ENCODE measurements at regions not wholly inside any gene's neighbourhood (a gene's known extent, or its start where the extent isn't known, plus 50 kb on each side); places are given as distances from the start of the nearest gene placed in this dataset.

DNA sequence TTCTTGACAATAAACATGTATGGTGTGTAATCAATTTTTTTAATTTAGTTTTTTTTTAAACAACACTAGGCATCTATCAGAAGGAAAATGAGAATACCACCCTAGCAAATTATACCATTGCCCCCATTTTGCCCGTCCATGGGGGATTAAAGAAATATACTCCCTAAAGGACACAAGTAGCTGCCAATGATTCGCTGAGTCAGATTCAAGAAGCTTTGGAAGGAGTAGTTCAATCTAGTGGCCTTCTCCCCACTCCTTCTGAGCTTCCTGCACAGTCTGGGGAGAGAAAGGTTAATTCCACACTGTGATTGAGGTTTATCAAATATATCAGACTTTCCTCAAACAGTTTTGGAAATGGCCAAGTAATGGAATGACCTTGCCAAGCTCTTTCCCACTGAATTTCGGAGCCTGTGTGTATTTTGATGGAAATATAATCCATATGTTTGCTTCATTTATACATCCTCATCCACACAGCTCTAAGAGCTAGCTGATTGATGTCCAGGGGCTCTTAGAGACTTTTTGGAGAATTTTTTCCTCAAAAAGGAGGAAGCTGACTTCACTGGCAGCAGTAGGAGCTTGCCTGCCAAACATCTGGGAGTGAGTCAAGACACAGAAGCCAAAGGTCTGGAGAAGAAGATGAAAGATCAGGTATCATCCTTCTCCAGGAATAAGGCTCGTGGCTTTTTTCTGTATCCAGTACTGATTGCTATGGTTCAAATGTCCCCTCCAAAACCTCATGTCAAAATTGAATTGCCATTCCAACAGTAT lies 478.5 kb upstream of the PROK2 start:
- no peak for DNase-seq

GRCh38 chr3:72262736-72263135 lies 477.8 kb upstream of the PROK2 start:
- DNase-seq, result no peak

DNA sequence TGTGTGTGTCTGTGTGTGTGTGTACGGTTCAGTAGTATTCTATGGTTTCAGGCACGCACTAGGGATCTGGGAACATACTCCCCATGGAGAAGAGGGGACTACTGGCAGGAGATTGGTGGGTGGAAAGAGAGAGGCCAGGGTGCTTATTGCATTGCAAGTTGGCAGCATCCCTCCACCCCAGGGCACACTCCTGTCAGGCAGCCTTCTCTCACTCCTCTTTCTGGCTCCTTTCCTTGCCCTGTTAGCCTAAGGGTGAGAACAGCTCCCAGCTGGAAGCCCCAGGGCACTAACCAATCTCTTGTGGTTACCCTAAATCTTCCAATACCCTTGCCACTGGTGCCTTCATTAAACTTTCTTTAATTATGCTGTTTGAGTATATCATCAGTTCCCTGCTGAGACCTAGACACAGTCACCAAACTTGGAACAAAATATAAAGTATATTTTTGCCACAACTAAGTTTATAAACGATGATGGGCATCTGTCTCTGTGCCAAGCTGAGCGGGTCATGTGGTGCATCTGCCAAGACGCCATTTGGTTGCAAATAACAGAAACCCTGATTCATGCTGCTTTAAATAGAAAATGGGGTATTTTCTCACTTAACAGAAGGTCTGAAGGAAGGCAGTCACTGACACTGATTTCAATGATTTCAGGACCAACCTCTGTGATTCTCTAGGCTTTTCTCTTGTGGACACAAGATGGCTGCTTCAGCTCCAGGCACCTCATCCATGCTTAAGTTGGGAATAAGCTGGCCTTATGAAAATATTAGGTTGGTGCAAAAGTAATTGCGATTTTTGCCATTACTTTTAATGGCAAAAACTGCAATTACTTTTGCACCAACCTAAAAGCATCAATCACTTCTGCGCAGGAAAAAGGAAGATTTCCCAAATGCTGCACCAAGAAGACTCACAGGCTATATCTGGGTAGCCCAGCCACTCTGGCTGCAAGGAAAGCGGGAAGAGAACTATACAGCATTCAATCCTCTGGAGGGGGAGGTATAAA lies 476.9 kb upstream of the PROK2 start:
- no peak for DNase-seq

- no peak for DNase-seq
Observed at GRCh38 chr3:72260588-72260910, 475.6 kb upstream of the PROK2 start.

DNA sequence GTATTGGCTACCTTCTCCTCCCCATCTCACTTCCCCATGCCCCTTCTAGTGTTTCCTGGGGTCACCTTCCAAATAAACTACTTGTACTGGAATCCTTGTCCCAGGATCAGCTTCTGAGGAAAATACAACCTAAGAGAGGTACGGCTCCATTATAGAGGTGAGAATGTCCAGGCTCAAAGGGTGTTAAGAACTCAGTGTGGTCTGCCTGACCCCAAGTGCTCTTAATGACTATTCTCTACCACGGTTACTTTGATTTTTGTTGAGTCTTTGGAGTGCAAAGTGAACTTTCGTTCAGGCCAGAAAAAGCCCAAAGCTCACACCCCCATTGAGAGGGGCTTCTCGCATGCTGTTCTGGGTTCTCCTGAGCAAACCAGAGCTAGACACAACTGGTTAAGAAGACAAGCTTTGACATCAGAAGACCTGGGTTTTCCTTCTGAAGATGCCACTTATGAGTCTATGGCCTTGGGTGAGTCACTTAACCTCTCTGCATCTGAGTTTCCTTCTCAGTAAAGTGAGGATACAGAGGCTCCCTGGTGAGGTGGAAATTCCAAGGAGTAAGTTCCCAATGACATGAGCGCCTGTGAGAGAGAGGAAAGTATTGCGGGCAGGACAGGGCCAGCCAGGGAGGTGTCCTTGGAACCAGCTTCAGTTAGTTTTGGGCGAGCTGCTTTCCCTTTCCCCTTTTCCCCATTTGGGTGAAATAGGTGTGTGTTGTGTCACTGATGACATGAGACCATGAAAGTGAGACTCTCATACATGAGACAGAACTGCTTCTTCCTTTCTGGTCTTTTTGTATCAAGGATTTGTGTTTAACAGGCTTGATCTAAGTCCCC lies 475.0 kb upstream of the PROK2 start:
- no peak for DNase-seq

- no peak for DNase-seq
Observed at GRCh38 chr3:72258361-72259141, 473.6 kb upstream of the PROK2 start.

- DNase-seq, result no peak
Observed at GRCh38 chr3:72257738-72258137, 472.8 kb upstream of the PROK2 start.

- no peak for DNase-seq
Observed at GRCh38 chr3:72257203-72257602, 472.3 kb upstream of the PROK2 start.

GRCh38 chr3:72256716-72257115 lies 471.8 kb upstream of the PROK2 start:
- DNase-seq, result no peak

- no peak for DNase-seq
Observed at GRCh38 chr3:72255791-72256559, 471.0 kb upstream of the PROK2 start.

DNA sequence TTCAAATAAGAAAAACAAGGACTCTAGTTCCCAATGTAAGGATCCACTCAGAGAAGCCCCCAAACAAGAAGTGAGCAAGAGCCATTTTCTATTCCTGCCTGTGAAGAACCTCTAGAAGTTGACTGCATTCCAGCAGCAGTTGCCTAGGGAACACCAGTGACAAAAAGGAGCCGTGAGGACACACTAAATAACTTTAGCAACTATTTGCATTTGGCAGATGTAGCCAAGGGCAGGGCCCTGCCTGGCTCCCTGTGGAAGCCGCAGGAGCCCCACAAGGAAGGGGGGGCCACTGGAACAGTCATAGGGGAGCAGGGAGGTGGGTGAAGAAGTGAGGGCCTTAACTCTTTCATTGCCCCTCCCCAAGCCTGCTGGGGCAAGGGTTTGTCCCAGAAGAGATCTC lies 470.2 kb upstream of the PROK2 start:
- DNase-seq, result no peak

DNA sequence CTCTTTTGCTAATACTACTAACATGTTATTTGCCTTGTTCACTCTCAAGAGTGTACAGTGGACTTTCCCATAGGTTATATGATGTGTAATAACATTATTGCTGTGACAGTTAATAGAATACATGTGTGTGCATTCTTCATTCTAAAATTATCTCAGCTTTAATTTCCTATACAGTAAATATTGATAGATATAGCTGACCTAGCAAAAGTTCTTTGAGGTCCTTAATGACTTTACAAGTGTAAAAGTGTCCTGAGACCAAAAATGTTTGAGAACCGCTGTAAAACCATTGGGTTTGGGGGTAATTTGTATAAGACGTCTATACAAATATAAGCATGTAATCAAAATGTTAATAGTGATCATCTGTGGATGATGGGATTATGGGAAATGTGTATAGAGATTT lies 469.5 kb upstream of the PROK2 start:
- DNase-seq, result no peak

GRCh38 chr3:72250725-72251124 lies 465.8 kb upstream of the PROK2 start:
- no peak for DNase-seq

DNA sequence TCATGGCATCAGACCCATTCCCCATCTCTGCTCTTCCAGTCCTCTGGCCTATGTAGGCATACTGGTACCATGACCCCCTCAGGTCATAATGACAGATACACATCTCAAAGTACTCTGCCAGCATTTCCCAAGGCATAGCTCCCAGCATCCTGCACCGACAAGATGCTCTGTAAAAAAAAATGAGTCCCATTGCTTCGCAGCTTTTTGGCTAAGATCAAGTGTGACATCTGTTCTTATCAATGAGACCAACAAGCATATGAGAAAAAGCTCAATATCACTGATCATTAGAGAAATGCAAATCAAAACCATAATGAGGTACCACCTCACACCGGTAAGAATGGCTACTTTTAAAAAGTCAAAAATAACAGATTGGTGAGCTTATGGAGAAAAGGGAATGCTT lies 463.9 kb upstream of the PROK2 start:
- DNase-seq, result no peak

DNA sequence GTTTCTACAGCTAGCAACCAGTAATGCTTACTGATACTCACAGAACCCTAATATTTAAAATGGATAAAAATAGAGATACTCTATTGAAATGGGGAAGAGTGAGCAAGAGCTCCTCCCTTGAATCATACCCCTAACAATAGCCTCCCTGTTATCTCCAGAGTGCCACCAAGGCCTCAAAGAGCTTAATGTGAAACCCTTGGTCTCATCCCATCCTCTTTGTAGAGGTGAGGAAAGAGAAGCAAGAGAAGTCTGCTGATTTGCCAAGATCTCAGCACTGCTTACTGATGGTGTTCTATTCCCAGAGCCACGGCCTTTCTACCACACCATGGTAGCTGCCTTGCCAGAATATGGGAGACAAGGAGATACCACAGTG lies 463.4 kb upstream of the PROK2 start:
- no peak for DNase-seq

DNA sequence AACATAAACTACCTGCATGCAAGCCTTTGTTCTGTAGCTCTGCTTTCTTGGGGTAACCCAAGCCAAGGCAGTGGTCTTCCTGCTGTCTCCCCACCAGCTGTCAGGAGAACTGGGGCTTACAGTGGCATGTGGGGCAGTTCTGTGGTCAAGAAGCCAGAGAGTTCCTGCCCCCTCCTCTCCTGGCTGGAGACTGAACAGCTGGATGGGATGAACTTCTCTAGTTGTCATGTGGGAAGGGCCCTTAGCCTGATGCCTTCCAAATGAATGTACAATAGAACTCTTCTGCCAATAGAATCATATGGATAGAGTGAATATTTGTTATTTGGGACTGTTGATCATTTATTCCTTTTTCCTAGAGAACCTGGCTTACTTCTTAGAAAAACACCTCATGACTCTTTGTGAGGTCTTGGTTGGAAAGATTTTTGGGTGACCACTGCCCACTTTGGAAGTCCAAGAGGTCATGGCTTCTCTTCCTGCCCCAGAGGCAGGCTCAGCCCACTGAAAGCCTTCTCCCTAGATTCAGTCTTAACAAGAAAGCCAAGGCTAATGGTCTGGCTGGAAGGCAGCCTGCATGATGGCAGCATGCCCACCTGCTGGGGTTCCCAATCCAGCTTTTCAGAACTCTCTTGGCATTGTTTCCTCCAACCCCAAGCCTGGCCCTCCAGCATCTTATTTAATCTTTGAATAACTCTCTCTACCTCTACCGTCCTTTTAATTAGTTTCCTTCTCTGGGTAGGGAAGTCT lies 462.9 kb upstream of the PROK2 start:
- no peak for DNase-seq

- no peak for DNase-seq
Observed at GRCh38 chr3:72247126-72247525, 462.2 kb upstream of the PROK2 start.

GRCh38 chr3:72246685-72247084 lies 461.7 kb upstream of the PROK2 start:
- DNase-seq, result no peak

DNA sequence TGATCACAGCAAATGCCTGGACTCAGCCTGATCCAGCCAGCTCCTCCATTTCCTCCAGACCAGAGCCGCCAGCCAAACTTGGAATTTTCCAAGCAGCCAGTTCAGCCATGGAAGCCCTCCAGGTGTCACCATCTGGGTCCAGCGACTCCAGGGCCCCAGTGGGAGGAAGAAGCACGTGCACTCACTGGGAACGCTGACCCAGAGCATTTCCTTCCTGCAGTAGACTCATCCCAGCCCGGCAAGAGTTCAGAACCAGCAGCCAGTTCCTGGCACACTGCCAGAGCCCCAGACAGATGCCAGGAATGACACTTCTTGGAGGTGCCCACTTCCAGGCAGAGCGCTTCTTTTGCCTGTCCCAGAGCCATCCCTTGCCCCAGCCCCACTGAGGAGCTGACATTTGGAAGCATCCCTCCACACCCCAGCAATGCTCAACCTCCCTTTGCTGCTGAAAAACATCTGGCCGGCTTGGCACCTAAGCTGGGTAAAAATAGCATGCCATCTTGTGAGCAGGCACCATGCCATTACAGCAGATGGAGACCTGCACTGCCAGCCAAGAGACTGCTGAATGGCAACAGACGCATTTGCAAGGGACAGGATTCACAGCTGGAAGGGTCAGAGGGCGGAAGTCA lies 460.3 kb upstream of the PROK2 start:
- DNase-seq, result no peak

DNA sequence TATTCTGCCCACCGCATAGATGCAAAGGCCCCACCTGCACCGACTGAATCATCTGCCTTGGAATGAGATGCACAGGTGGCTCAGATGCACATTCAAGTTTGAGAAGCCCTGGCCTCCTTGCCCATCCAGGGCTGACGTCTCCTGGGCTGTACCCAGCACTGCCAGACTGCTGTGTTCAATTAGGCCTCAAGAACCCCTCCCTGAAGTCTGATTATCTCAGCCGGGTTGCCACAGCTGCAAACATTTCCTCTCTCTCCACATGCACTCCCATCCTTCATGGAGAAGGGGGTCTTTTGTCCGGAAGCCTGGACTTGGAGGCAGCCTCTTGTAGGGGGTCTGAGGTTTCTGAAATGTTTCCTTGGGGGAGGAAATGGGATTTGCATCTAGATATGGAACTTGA lies 459.4 kb upstream of the PROK2 start:
- no peak for DNase-seq

GRCh38 chr3:72242326-72242725 lies 457.4 kb upstream of the PROK2 start:
- DNase-seq, result no peak
